Endothelial cell of umbilical vein (primary cell): ENCODE measurements at regions not wholly inside any gene's neighbourhood (a gene's known extent, or its start where the extent isn't known, plus 50 kb on each side); places are given as distances from the start of the nearest gene placed in this dataset.
A peak's percentile ranks its signal among the peaks of the same experiment; 100 is the strongest.

Experiments
- BruUV-seq: library from RNA; stranded (reverse); fragments of 400-500 nt; replicated peaks from 2 replicates; lab custom pipeline; 2021; lab: Mats Ljungman, UMichigan
- CTCF ChIA-PET: fragments of 300-600, 350-600 bp; sonication (Branson Sonifier 250); formaldehyde crosslinking; loops from one replicate; lab custom pipeline; 2021; ENCODE audit warnings: antibody characterized with exemption, inconsistent platforms; lab: Charles Lee
- POLR2A ChIA-PET: fragments of 300-600, 350-600 bp; sonication (Branson Sonifier 250); formaldehyde crosslinking; loops from one replicate; lab custom pipeline; 2021; ENCODE audit warnings: antibody characterized with exemption, inconsistent platforms; lab: Charles Lee
- DNase-seq: peaks from one replicate; pipeline ENCODE4 v3.0.0-alpha.2; 2011; ENCODE audit warnings: low read depth, low spot score
- FAIRE-seq: peaks from 2 replicates; lab custom pipeline; 2011; peaks lifted over from hg19 to GRCh38; lab: Jason Lieb, UNC
- H2AFZ ChIP-seq: 2 replicates; pipeline ENCODE4 v1.6.0; 2012; ENCODE audit warnings: low read depth, low read length, control low read depth, inconsistent platforms
- H3K27ac ChIP-seq: 2 replicates; pipeline ENCODE4 v1.5.1; 2011; ENCODE audit warnings: low read depth, mild to moderate bottlenecking, control low read depth, low read length, moderate library complexity; ENCODE audit not compliant: insufficient read depth
- H3K27me3 ChIP-seq, 2 experiments: 2 replicates each; pipeline versions ENCODE4 v1.6.0 to v1.6.1; 2011; ENCODE audit warnings: low read length in 2 of 2, mixed read lengths in 1 of 2; ENCODE audit not compliant: control insufficient read depth in 2 of 2, insufficient read depth in 2 of 2
- H3K36me3 ChIP-seq, 2 experiments: 2 replicates in 1 of 2; 3 replicates in 1 of 2; pipeline ENCODE4 v1.5.1; 2011; ENCODE audit warnings: low read length in 2 of 2, mild to moderate bottlenecking in 1 of 2, moderate library complexity in 1 of 2; ENCODE audit not compliant: control insufficient read depth in 2 of 2, insufficient read depth in 2 of 2; ENCODE audit errors: extremely low read depth in 1 of 2
- H3K4me1 ChIP-seq: 3 replicates; pipeline ENCODE4 v1.5.1; 2011; ENCODE audit warnings: mild to moderate bottlenecking, low read length; ENCODE audit not compliant: control insufficient read depth, insufficient read depth; ENCODE audit errors: extremely low read depth
- H3K4me2 ChIP-seq: 2 replicates; pipeline ENCODE4 v1.6.1; 2011; ENCODE audit warnings: low read length, control low read depth, mixed read lengths; ENCODE audit not compliant: insufficient read depth
- H3K4me3 ChIP-seq, 3 experiments: fragments of 200-600 bp in 1 of 3; sonication (generic), shearing (Covaris generic) in 1 of 3; replicated peaks in 1 of 3; 2 replicates each; pipeline ENCODE4 v1.5.1; 2011 to 2016; ENCODE audit warnings: control low read depth in 3 of 3, low read length in 3 of 3, mild to moderate bottlenecking in 2 of 3, inconsistent platforms in 1 of 3, low read depth in 1 of 3, moderate library complexity in 1 of 3; ENCODE audit not compliant: insufficient read depth in 1 of 3
- H3K79me2 ChIP-seq: 2 replicates; pipeline ENCODE4 v1.6.0; 2012; ENCODE audit warnings: low read length, inconsistent platforms; ENCODE audit not compliant: control insufficient read depth, insufficient read depth
- H3K9ac ChIP-seq: replicated peaks from 2 replicates; pipeline ENCODE3; 2011; ENCODE audit warnings: low read length, control low read depth; ENCODE audit not compliant: insufficient read depth; ENCODE audit errors: extremely low read depth
- H3K9me1 ChIP-seq: replicated peaks from 3 replicates; pipeline ENCODE4 v1.6.0; 2011; ENCODE audit warnings: mild to moderate bottlenecking, low read length; ENCODE audit not compliant: control insufficient read depth, insufficient read depth; ENCODE audit errors: extremely low read depth
- H3K9me3 ChIP-seq: replicated peaks from 2 replicates; pipeline ENCODE4 v1.5.1; 2012; ENCODE audit warnings: low read length, inconsistent platforms; ENCODE audit not compliant: control insufficient read depth, insufficient read depth
- H4K20me1 ChIP-seq: replicated peaks from 2 replicates; pipeline ENCODE3; 2011; ENCODE audit warnings: mild to moderate bottlenecking, low read length; ENCODE audit not compliant: control insufficient read depth, insufficient read depth; ENCODE audit errors: extremely low read depth
- EZH2 ChIP-seq: IDR thresholded peaks from 2 replicates; pipeline ENCODE4 v1.6.1; 2012; ENCODE audit warnings: borderline replicate concordance, low read depth, mild to moderate bottlenecking, moderate library complexity, low read length, inconsistent platforms; ENCODE audit not compliant: severe bottlenecking
- FOS ChIP-seq: IDR thresholded peaks from 2 replicates; pipeline ENCODE4 v1.6.1; 2011; ENCODE audit warnings: mild to moderate bottlenecking, low read length, moderate library complexity, borderline replicate concordance; ENCODE audit not compliant: insufficient read depth
- GATA2 ChIP-seq: IDR thresholded peaks from 2 replicates; pipeline ENCODE4 v1.7.0; 2011; ENCODE audit warnings: low read depth, mild to moderate bottlenecking, moderate library complexity, mixed read lengths, low read length; ENCODE audit not compliant: insufficient read length, insufficient read depth
- JUN ChIP-seq: IDR thresholded peaks from 2 replicates; pipeline ENCODE4 v1.6.1; 2011; ENCODE audit warnings: borderline replicate concordance, low read depth; ENCODE audit not compliant: insufficient read length, insufficient read depth
- MYC ChIP-seq: IDR thresholded peaks from one replicate; pipeline ENCODE4 v1.6.1; 2011; ENCODE audit warnings: mild to moderate bottlenecking, low read depth, low read length
- POLR2A ChIP-seq: IDR thresholded peaks from 2 replicates; pipeline ENCODE4 v1.6.1; 2012; ENCODE audit warnings: low read depth, mild to moderate bottlenecking, control low read depth, low read length
- POLR2AphosphoS5 ChIP-seq: IDR thresholded peaks from 2 replicates; pipeline ENCODE4 v1.6.1; 2012; ENCODE audit warnings: low read depth, mild to moderate bottlenecking, control low read depth, low read length, moderate library complexity; ENCODE audit not compliant: insufficient read depth
- dilution Hi-C: fragments of 300-500 bp; cut with MboI; formaldehyde crosslinking; loops from one replicate; pipeline ENCODE4 v1.15.0; 2019; ENCODE audit warnings: low sequenced_read_pairs; ENCODE audit not compliant: extremely low pct_ligation_motif_present
- intact Hi-C: fragments of 100-400 bp; cut with micrococcal nuclease; formaldehyde crosslinking; loops from one replicate; pipeline ENCODE4 v1.10.0; 2022
- TF ChIP-seq, protein P1 (sequence below): IDR thresholded peaks from 2 replicates; pipeline ENCODE4 v1.6.1; 2011; ENCODE audit not compliant: insufficient read depth, insufficient read length
- TF ChIP-seq, protein P2 (sequence below), 2 donors: IDR thresholded peaks; 1 replicate in 1 of 2; 2 replicates in 1 of 2; pipeline ENCODE4 v1.5.1; 2011; ENCODE audit warnings: low read length in 2 of 2, mild to moderate bottlenecking in 2 of 2, moderate library complexity in 2 of 2, control low read depth in 1 of 2, inconsistent platforms in 1 of 2, low read depth in 1 of 2; ENCODE audit not compliant: insufficient read depth in 1 of 2; ENCODE audit errors: extremely low read depth in 1 of 2

DNA sequence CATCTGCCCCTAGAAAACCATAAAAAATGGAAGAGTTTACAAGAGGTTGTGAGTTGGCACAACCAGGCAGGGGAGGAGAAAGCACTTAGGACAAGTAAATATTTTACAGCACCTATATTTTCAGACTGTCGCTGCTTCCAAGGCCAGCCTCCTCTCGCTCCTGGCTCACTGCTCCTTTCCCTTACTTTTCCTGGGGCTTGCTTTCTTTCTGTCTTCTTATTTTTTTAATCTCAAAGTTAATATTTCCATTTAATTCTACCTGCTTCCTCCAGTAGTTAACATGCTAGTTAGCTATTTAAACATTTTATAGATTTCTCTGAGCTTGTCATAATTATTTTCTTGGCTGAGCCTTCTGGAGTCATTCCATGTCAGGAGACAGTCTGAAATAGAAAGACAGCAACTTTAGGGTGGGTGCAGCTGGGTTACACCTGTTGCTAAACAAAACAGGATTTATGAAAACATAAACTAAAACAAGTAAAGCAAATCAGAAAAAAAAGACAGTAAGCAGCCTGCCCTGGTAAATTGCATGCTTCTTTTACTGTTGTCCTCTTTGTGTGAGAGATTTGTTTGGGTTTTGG, 330.1 kb downstream of the DLEU7 start:
- H2AFZ ChIP-seq, result peak overlapping the region; percentile 64

More for the DNA sequence above, 330.1 kb downstream of the DLEU7 start:
- no peaks in the 10 kb centered on the region for H3K79me2 ChIP-seq
- POLR2A ChIA-PET, result no interaction called here
- H4K20me1 ChIP-seq, result no peaks in the 10 kb centered on the region
- no peaks in the 10 kb centered on the region for H3K9me3 ChIP-seq
- DNase-seq (no peak), FAIRE-seq (no peak)
- H3K27ac ChIP-seq, result no peak overlapping the region
- BruUV-seq, result no TSS peak
- no peaks in the 10 kb centered on the region for H3K27me3 ChIP-seq
- CTCF ChIA-PET, result interaction anchor here (0.9 to 1.9 kb wide), 4 partner anchors 126 to 399 kb away, joined by 3 to 10 read pairs (median 3); no protein-coding TSS in a partner anchor
- no peaks in the 10 kb centered on the region for H3K4me1 ChIP-seq
- no peak overlapping the region for H3K4me2 ChIP-seq
- H3K9me1 ChIP-seq, result no peaks in the 10 kb centered on the region
- intact Hi-C loops (loop anchor here (5.0 kb wide), 1 partner anchor 431 kb away; no protein-coding TSS in a partner anchor), dilution Hi-C loops (no loop called here)
- TF ChIP-seq JUN (no peak), FOS (no peak), POLR2AphosphoS5 (no peak), EZH2 (no peak), POLR2A (no peak), GATA2 (no peak), MYC (no peak)
- TF ChIP-seq, protein P1, sequence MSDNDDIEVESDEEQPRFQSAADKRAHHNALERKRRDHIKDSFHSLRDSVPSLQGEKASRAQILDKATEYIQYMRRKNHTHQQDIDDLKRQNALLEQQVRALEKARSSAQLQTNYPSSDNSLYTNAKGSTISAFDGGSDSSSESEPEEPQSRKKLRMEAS, result no peak
- TF ChIP-seq, protein P2, sequence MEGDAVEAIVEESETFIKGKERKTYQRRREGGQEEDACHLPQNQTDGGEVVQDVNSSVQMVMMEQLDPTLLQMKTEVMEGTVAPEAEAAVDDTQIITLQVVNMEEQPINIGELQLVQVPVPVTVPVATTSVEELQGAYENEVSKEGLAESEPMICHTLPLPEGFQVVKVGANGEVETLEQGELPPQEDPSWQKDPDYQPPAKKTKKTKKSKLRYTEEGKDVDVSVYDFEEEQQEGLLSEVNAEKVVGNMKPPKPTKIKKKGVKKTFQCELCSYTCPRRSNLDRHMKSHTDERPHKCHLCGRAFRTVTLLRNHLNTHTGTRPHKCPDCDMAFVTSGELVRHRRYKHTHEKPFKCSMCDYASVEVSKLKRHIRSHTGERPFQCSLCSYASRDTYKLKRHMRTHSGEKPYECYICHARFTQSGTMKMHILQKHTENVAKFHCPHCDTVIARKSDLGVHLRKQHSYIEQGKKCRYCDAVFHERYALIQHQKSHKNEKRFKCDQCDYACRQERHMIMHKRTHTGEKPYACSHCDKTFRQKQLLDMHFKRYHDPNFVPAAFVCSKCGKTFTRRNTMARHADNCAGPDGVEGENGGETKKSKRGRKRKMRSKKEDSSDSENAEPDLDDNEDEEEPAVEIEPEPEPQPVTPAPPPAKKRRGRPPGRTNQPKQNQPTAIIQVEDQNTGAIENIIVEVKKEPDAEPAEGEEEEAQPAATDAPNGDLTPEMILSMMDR (IDR thresholded peaks at IDR 0.05; ENCODE audit: extremely low read depth in 1 of 2, insufficient read depth in 1 of 2, low read depth in 1 of 2, low read length in 2 of 2), result no peak
- H3K4me3 ChIP-seq, result no peak overlapping the region
- no peaks in the 10 kb centered on the region for H3K36me3 ChIP-seq
- H3K9ac ChIP-seq, result no peak overlapping the region
